SK-MEL-5 (cell line): ENCODE measurements at regions not wholly inside any gene's neighbourhood (a gene's known extent, or its start where the extent isn't known, plus 50 kb on each side); places are given as distances from the start of the nearest gene placed in this dataset.
"Not testable (repeated sequence)": the region's sequence is repeated elsewhere in the genome, so short reads cannot be mapped to it uniquely, and the experiment has no call there.

Source experiments
- DNase-seq: peaks from one replicate; pipeline ENCODE4 v3.0.0-alpha.2; 2016; ENCODE audit warnings: low read depth, low spot score
- in situ Hi-C: cut with HindIII; loops from 2 replicates; pipeline ENCODE4 v1.10.0; 2016; ENCODE audit warnings: low sequenced_read_pairs, high pct_unique_total_duplicates, low pct_unique_long_range_greater_than_20kb

DNA sequence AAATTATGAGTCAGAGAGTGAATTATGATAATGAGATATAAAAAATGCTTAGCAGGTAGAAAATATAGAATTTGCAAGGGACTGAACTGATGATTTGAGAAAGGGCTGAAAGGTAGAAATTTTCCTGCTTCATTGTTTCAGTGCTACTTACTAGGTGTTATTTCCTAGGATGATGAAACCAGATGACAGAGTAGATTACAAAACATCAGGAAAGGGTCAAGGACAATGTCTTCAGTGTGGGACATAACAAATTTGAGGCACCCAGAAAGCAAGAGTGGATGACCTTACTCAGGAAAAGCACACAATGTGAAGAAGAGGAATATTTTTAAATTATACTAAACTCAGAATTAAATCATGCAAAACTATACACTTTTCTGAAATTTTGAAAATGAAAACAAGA is 102.1 kb downstream of the SHCBP1 start:
- in situ Hi-C loops = no loop called here
- no peak for DNase-seq

DNA sequence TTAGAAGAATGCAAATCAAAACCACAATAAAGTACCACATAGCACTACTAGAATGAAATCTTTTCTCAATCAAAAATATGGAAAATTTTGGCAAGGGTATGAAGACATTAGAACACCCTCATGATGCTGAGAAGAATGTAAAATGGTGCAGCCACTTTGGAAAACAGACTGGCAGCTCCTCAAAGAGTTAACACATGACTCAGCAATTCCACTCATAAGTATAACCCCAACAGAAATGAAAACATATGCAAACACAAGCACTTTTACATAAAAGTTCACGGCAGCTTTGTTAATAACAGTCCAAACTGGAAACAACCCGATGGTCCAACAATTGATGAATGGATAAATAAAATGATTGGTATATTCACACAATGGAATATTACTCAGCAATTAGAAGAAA is 124.5 kb downstream of the SHCBP1 start:
- in situ Hi-C loops = no loop called here
- no peak for DNase-seq

- peak; percentile 52 for DNase-seq
- in situ Hi-C loops = no loop called here
Measured at GRCh38 chr16:46482895-46483294, 138.3 kb downstream of the SHCBP1 start.

DNA sequence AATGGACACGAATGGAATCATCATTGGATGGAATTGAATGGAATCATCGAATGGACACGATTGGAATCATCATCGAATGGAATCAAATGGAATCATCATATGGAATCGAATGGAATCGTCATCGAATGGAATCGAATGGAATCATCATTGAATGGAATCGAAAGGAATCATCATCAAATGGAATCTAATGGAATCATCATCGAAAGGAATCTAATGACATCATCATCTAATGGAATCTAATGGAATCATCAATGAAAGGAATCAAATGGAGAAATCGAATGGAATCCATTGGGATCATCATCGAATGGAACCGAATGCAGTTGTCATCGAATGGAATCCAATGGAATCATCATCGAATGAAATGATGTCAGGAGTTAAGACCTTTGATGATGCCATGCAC is 154.9 kb downstream of the SHCBP1 start:
- in situ Hi-C loops = no loop called here
- DNase-seq = no peak

- in situ Hi-C loops, DNase-seq: not testable (repeated sequence)
Measured at GRCh38 chr16:46454801-46455200, 166.4 kb downstream of the SHCBP1 start.

DNA sequence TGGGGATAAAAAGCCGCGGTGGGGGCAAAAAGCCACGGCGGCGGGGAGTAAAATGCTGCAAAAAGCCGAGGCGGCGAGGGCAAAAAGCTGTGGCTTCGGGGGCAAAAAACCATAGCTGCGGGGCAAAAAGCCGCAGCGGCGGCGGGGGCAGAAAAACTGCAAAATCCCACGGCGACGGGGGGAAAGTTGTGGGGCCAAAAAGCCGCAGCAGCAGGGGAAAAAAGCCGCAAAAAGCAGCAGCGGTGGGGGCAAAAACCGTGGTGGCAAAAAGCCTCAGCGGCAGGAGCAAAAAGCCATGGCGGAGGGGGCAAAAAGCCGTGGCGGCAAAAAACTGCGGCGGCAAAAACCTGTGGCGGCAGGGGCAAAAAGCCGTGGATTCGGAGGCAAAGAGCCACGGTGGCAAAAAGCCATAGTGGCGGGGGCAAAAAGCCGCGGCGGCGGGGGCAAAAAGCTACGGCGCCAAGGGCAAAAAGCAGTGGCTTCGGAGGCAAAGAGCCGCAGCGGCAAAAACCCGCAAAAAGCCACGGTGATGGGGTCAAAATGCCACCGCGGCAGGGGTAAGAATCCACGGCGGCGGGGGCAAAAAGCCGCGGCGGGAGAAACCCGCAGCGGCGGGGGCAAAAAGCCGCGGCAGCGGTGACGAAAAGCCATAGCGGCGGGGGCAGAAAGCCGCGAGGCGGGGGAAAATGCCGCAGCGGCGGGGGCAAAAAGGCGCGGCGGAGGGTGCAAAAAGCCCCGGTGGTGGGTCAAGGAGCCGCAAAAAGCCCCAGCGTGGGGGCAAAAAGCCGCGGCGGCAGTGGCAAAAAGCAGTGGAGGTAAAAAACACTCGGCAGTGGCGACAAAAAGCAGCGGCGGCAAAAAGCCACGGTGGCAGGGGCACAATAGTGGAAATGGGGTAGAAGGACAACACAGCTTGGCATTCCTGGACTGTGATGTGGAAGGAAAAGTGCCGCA is 192.8 kb downstream of the SHCBP1 start:
- no peak for DNase-seq
- in situ Hi-C loops = no loop called here

- no peak for DNase-seq
- in situ Hi-C loops = no loop called here
Measured at GRCh38 chr16:46427340-46428107, 193.7 kb downstream of the SHCBP1 start.

DNA sequence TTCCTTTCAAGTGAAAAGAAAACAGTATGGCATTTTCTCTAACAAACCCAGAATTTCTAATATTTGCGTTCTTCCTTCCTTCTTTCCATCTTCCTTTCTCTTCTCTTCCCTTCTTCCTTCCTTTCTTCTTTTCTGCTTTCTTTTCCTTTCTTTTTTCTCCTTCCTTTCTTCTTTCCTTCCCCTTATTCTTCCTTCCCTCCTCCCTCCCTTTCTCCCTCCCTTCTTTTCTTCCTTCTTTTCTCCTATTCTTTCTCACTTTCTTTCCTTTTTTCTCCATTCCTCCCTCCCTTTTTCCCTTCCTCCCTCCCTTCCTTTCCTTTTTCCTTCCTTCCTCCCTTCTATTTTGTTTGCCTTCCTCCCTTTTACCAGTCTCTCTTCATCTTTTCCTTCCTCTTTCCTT is 194.8 kb downstream of the SHCBP1 start:
- in situ Hi-C loops = no loop called here
- no peak for DNase-seq

DNA sequence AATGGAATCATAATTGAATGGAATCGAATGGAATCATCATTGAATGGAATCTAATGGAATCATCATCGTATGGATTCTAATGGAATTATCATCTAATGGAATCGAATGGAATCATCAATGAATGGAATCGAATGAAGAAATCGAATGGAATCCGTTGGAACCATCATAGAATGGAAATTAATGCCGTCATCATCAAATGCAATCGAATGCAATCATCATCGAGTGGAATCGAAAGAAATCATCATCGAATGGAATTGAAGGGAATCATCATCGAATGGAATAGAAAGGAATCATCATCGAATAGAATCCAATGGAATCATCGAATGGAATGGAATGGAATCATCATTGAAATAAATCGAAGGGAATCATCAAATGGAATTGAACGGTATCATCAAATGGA is 217.2 kb downstream of the SHCBP1 start:
- in situ Hi-C loops = no loop called here

DNA sequence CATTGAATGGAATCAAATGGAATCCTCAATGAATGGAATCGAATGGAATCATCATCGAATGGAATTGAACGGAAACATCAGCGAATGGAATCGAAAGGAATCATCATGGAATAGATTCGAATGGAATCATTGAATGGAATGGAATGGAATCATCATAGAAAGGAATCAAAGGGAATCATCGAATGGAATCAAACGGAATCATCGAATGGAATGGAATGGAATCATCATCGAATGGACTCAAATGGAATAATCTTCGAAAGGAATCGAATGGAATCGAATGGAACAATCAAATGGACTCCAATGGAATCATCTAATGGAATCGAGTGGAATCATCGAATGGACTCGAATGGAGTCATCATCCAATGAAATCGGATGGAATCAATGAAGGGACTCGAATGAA is 222.6 kb downstream of the SHCBP1 start:
- DNase-seq, in situ Hi-C loops: not testable (repeated sequence)

More for the DNA sequence above, 217.2 kb downstream of the SHCBP1 start:
- no peak for DNase-seq

GRCh38 chr16:46396883-46397270 is 224.3 kb downstream of the SHCBP1 start:
- in situ Hi-C loops, DNase-seq: not testable (repeated sequence)

DNA sequence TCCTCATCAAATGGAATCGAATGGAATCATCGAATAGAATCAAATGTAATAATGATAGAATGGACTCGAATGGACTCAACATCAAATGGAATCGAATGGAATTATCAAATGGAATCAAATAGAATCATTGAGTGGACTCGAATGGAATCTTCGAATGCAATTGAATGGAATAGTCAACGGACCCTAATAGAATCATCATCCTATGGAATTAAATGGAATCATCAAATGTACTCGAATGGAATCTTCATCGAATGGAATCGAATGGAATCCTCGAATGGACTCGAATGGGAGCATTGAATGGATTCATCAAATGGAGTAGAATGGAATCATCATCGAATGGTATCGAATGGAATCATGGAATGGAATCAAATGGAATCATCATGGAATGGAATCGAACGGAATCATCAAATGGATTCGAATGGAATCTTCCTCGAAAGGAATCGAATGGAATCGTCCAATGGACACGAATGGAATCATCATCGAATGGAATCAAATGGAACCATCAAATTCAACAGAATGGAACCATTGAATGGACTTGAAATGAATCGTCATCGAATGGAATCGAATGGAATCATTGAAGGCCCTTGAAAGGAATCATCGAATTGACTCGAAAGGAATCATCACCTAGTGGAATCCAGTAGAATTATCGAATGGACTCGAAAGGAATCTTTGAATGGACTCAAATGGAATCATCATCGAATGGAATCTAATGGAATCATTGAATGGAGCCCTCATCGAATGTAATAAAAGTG is 224.9 kb downstream of the SHCBP1 start:
- in situ Hi-C loops = not testable (repeated sequence)
- peak; percentile 1 for DNase-seq

- peak; percentile 9 for DNase-seq
- in situ Hi-C loops = not testable (repeated sequence)
Measured at GRCh38 chr16:46395391-46395921, 225.7 kb downstream of the SHCBP1 start.

GRCh38 chr16:46394963-46395362 is 226.2 kb downstream of the SHCBP1 start:
- peak; percentile 26 for DNase-seq
- in situ Hi-C loops = not testable (repeated sequence)

- peak; percentile 3 for DNase-seq
- in situ Hi-C loops = not testable (repeated sequence)
Measured at GRCh38 chr16:46394149-46394548, 227.0 kb downstream of the SHCBP1 start.

- DNase-seq = peak; percentile 28
Measured at GRCh38 chr16:46392930-46393722, 228.1 kb downstream of the SHCBP1 start.

More at GRCh38 chr16:46392930-46393722, 228.1 kb downstream of the SHCBP1 start:
- in situ Hi-C loops = not testable (repeated sequence)
